ENCODE measurements at regions not wholly inside any gene's neighbourhood (a gene's known extent, or its start where the extent isn't known, plus 50 kb on each side); places are given as distances from the start of the nearest gene placed in this dataset.
"Not testable (repeated sequence)": the region's sequence is repeated elsewhere in the genome, so short reads cannot be mapped to it uniquely, and the experiment has no call there.

DNA sequence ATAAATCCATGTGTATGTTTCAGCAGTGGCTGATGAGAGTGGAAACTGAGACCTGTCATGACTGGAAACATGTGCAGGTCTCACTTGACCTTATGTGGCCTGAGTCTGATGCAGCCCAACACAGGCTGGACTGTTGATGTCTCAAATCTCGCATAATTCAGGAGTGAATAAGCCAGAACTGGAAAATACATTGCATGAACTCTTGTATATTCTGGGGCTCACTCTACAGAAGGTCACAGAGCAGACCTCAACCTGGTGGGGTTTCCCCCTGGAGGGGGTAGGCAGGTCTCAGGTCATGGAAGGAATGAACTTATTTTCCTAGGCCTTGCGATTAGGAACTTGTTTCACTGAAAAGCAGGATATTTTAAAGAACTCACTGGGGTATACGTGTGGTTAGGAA lies 146.3 kb upstream of the THUMPD2 start:
- no peak for DNase-seq

DNA sequence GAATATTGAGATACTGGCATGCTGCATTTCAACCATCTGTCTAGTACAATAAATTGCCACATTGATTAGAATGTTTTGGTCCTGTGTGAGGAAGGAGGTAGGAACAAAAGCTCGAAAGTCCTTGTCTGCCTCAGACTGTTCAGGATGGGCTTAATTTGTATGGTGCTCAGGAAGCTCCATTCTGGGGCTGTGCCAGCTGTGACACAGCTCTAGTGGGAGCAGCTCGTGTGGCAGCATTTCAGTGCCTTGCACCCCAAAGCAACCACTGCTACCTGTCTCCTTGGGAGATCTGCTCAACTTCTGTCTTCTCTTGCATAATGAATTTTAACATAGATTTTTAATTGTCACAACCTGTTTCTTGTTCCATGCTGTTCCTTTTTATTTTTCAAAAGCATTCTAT lies 144.4 kb upstream of the THUMPD2 start:
- no peak for DNase-seq

DNA sequence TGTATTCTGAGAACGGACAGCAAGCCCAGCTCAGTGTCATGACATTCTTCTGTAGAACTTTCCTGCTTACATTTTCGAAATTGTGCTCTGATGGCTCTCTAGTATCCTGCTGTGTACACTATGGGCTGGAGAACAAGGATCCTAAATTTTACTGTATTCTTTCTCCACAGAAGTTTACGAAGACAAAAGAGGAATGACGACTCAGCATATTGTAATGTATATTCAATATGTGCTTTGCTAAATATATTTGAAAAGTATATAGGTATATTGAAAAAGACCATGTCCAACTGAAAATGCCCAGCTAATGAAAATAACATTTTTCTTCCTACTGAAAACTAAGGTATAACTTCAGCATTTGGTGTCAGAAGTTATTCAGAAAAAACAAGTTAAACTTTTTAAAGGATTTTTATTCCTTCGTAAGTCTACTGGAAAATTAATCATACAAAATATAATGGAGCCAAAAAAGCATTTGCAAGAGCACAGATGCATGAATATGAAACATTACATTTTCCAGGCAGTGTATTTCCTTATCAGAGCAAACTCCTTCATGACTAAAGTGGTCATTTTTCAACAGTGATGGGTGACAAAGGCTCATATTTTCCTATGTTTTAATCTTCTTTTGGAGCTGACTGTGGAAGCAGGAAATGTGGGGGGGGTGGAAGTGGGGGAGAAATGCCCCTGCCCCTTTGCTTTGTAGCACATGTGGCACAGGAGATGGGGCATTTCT lies 143.8 kb upstream of the THUMPD2 start:
- DNase-seq: no peak

DNA sequence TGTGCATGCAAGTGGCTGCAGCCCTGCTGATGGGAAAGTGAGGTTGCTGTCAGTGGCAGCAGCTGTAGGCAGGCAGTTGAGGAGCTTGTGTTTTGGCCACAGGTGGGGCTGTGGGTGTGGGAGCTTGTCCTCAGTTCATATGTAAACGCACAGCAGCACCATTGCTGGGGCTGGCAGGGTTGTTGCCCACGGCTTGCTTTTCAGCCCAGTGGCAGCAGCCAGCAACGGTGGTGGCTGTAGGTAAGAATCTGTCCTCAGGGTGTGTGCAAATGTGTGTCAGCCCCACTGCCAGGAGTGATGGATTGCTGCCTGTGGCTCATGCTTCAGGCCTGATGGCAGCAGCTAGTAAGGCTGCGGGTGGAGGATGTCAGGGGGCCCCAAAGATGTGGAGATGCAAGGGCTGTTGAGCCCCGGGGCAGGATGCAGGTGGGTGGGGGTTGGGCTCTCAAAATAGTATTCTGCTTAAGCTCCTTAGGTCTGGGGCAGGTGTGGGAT lies 141.3 kb upstream of the THUMPD2 start:
- no peak for DNase-seq

DNA sequence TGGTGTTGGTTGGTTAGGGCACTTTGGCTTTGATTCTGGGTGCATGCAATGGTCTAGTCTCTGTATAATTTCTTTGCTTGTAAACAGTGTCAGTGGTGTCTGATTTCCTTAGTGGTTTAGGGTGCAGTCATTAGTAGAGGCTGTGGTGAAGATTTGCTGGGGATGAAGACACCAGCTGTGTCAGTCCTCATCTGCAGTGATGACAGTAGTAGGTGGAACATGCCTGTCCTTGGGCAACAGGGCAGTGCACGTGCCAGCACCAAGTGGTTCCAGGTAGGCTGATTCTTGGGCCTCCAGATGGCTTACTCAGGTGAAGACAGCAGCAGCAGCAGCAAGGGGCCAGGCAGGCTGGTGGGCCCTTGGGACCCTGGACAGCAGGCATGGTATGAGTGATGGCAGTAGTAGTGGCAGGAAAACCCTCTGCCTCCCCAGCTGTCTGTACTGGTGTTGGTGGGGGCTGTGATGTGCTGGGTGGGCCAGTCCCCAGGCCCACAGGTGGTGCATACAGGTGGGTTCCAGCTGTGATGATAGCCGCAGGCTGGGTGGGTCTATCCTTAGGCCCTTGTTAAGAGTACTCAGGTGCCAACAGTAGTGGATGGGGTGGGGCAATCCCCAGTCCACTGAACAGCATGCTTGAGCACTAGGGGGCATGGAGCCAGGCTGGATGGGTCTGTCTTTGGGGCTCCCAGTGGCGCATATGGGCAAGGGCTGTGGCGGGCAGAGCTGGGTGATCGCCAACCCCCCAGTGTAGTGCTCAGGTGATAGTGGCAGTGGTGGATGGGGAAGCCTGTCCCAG lies 140.7 kb upstream of the THUMPD2 start:
- DNase-seq: no peak

DNA sequence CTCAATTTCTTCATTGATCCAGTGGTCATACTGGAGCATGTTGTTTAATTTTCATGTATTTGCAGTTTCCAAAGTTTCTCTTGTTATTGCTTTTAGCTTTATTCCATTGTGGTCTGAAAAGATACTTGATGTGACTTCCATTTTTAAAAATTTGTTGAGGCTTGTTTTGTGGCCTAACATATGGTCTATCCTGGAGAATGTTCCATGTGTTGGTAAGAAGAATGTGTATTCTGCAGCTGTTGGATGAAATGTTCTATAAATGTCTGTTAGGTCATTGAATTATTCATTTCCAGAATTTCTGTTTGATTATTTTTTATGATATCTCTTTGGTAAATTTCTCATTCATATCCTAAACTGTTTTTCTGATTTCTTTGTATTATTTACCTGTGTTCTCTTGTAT lies 139.8 kb upstream of the THUMPD2 start:
- DNase-seq: no peak

DNA sequence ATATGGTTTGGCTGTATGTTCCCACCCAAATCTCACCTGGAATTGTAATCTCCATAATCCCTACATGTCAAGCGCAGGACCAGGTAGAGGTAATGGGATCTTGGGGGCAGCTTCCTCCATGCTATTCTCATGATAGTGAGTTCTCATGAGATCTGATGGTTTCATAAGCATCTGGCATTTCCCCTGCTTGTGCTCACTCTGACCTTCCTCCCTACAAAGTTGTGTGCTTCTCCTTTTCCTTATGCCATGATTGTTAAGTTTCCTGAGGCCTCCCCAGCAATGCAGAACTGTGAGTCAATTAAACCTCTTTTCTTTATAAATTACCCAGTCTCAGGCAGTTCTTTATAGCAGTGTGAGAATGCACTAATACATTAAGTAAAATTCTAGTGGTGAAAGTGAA lies 138.3 kb upstream of the THUMPD2 start:
- DNase-seq: not testable (repeated sequence)

DNA sequence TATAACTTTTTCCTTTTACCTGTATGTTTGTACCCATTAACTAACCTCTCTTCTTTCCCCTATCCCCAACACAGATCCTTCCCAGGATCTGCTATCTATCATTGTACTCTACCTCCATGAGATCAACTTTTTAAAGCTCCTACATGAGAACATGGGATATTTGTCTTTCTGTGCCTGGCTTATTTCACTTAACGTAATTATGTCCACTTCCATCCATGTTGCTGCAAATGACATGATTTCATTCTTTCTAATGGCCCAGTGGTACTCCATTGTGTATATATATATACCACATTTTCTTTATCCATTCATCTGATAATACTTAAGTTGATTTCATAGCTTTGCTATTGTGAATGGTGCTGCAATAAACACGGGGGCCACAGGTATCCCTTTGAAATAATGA lies 135.9 kb upstream of the THUMPD2 start:
- DNase-seq: no peak

DNA sequence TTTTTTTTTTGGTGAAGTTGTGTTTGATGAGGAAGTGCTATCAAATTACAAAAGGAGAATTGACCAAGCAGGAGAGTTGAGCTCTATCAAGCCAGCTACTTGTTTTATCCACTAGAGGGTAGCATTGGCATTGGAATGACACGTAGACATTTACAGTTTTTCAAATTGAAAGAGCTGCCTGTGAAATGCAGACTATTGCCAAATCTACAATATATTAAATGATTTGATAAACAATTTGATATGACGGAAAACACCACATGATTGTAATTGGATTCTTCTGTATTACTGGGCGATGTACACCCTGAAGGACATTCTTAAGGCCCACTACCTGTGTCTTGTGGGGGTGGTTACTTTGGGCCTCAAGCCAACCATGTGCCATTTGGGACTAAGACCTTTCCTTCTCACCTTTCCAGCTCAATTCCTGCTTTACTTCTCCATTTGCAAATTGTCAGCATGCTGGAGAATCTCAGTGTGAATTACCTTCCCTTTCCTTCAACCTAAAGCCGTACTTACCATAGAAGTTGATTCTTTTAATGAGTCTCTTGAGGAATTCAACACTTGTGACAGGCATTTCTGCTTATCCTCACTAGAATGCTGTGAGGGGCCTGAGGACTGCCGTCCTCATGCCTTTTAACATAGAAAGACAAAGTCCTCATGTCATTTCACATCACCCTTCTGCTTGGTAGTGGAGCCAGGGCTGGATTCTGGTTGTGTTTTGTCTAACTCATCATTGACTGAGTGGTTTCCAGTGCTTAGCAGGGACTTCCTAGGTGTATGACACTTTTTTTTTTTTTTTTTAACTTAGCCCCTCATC lies 134.8 kb upstream of the THUMPD2 start:
- DNase-seq: peak; percentile 90

DNA sequence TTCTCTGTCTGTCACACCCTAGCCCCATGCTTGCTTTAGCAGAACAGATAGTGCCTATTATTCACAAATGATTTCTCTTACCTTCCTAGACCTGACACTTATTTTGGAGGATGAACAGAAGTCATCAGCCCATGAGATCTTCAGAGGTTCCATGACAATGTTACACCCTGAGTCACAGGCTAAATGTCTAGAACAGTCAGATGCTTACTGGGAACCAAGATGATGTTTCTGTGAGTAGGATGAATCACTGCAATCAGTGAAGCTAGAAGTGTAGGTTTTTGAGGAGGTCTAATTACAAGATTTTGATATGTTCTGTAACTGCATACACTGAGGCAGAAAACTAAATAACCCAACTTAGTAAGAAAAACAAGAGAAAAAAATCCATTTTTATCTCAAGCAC lies 123.0 kb upstream of the THUMPD2 start:
- DNase-seq: no peak

DNA sequence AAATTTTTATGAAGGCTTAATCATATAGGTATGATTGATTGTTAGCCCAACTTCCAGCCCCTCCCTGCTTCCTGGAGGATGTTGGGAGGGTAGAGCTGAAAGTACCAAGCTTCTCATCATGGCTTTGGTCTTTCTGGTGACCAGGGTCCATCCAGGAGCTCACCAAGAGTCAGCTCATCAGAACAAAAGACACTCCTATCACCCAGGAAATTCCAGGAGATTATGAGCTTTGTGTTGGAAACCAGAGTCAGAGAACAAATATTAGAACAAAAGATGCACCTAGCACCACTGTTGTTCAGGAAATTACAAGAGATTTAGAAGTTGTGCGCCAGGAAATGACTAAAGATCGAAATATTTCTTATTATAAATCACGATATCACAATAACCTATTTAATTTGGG lies 119.9 kb upstream of the THUMPD2 start:
- no peak for DNase-seq

DNA sequence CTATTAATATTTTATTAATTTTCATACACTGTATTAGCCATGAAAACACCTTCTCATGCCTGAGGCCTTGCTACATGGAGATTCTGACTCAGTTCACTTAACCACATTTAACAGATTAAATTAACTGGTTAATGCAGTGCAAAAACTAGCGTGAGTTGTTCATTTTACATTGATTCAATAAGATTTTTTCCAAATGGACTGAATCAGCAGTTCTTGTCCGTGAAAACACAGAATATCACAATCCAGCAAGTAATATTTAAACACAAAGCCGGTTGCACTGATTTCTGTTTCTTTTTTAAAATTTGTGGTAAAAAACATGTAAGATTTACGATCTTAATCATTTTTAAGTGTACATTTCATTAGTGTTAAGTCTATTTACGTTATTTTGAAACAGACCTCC lies 118.2 kb upstream of the THUMPD2 start:
- no peak for DNase-seq

DNA sequence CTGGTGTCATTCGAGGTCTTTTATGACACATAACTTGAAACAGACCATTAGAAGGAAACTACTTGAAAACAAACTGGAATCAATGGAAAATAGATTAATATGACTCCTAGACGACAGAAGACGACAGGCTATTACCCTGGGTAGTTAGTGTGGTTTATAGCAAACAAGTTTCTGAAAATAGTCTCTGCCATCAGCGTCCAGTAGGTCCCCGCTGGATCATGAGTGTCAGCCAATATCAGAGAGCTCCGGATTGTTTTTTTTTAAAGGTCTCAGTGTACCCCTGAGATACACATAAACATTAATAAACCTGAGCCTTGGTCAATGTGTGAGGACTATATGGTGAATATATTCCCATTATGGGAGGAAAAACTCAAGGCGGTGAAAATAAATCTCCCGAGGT lies 115.0 kb upstream of the THUMPD2 start:
- no peak for DNase-seq

DNA sequence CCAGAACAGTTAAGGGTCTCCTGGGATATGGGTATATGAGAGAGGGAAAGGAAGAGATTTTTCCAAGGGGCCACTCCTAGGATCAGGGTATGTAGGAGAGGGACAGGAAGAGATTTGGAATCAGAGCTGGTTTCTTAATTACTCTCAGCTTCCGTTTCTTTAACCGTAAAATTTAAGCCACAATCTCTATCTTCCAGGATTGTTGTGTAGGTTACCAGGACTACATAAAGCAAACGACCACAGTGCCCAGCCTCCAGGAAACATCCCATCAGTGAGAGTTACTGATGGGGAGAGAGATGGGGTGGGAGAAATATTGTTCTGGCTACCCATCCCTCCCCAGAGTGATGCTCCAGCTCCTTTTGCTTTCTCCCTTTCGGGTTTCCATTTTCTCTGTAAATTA lies 114.6 kb upstream of the THUMPD2 start:
- DNase-seq: no peak

DNA sequence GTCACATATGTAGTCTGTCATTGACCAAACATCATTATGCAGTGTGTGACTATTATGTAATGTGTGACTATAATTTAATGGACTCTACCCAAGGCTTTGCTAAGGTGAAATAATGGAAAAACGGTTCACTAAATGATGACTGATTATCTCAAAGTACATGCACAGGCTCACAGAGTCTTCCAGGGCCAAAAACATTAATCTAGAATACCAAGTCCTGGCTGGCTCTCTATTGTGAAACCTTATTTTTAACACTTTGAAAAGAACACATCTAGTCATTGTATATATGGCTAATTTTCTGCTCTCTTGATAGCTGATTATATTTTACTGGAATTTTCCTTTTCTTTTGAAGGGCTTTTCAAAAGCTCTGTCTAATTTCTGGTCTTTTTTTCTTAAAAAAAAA lies 102.9 kb upstream of the THUMPD2 start:
- DNase-seq: no peak

DNA sequence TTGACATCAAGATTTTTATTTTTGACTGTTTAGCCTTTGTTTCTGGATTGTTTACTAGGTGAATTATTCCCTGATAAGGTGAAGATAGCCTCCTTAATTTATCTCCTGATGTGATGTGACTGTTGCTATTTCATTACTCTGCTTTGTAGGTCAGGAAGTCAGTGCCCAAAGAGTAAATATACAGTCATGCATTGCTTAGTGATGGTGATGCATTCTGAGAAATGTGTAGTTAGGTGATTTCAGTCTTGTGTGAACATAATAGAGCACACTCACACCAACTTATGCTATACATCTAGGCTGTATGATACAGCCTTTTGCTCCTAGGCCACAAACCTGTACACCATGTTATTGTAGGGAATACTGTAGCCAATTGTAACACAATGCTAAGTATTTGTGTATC lies 102.4 kb upstream of the THUMPD2 start:
- no peak for DNase-seq

DNA sequence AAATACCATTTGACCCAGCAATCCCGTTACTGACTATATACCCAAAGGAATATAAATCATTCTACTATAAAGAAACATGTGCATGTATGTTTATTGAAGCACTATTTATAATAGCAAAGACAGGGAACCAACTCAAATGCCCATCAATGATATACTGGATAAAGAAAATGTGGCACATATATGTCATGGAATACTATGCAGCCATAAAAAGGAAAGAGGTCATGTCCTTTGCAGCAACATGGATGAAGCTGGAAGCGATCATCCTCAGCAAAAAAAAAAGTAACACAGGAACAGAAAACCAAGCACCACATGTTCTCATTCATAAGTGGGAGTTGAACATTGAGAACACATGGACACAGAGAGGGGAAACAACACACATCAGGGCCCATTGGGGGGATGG lies 99.9 kb upstream of the THUMPD2 start:
- DNase-seq: not testable (repeated sequence)

DNA sequence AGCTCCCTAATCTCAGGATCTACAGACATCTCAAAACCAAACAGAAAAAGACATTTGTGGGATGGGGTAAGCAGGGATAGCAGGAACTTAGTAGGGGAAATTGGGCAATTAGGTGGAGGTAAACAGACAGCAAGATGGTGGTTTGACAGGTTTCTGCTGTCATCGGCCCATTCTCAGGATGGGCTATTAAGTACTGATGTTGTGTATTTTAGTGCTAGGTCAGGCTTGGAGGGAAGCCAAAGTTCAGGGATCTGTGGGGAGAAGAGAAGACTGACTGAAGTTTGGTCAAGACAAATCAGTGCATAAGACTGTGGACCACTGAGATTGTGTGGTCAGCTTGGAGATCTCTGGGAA lies 96.8 kb upstream of the THUMPD2 start:
- no peak for DNase-seq

DNA sequence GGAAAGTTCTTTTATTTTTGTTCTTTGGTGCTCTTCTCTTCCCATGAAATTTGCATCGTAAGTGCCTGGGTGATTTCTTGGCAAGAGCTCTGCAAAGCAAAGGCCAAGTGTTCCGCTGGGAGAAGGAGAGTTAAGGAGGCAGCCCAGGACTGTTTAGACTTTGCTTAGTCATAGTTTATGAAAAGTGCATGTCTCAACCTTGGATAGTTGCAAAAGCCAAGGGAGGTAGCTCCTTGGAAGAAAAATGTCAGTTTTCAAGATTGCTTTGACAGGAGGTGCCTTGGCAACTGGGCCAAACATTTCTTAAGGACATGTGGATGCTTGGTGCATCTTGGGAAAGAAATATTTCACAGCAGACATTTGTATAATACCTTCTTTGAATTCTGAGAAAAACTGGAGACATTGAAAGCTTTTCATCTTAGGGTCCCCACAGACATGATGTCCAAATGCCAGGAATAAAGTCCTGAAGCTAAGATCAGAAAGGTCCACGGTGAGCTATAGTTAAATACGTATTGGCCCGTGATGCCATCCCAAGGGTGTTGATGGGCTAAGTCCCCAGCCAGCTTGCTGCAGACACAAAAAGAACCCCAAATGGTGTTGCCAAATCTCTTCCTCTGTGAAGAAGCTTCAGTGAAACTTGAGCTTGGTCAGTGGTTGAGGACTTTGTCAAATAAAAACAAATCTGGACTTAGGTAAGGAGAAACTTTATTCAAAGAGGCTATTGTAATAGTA lies 96.3 kb upstream of the THUMPD2 start:
- no peak for DNase-seq

DNA sequence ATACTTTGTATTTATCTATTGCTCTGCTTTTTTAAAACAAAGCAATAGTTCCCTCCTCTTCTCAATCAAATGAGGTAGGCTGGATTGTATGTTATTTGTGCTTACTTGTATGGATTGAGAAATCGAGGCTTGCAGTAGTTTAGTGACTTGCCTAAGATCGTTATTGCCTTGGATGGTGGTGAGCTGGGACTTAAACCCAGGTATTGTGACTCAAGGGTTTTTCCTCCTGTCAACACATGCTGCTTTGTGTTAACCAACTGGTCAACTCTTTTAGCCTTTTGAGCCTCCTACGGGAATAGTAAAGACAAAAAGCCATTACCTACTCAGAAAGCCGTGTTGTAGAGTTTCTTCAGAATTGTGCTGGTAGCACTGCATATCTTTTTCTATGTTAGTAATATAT lies 95.2 kb upstream of the THUMPD2 start:
- no peak for DNase-seq

DNA sequence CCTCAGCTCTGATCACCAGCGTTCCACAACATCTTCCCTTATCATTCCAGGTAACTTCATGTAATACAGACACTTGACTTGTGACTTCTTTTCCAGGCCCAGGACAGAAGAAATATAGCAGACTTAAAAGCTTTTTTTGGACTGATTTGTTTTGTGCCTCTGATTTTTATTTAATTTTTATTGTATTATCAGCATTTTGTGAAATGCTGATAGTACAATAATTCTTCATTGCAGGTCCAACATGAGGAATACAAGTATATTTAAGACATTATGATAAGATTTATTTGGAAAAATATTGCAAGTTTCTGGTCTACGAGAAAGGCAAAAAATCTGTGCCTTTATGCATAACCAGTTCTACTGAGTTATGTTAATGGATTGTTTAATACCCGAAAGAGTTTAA lies 94.5 kb upstream of the THUMPD2 start:
- DNase-seq: no peak

DNA sequence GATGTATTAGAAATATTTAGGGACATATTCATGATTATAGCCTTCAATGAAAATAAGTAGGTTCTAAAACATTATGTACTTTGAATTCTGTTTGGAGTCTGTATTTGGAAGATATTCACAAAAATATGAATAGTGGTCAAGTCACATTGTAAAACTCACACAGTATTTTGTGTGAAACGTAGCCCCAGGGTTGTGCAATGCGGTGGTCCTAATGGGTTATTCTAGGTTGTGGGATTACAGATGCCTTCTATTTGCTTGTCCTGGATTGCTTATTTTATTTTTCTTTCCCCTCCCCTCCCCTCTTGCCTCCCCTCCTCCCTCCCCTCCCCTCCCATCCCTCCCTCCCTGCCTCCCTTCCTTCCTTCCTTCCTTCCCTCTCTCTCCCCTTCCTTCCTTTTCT lies 93.7 kb upstream of the THUMPD2 start:
- DNase-seq: no peak

DNA sequence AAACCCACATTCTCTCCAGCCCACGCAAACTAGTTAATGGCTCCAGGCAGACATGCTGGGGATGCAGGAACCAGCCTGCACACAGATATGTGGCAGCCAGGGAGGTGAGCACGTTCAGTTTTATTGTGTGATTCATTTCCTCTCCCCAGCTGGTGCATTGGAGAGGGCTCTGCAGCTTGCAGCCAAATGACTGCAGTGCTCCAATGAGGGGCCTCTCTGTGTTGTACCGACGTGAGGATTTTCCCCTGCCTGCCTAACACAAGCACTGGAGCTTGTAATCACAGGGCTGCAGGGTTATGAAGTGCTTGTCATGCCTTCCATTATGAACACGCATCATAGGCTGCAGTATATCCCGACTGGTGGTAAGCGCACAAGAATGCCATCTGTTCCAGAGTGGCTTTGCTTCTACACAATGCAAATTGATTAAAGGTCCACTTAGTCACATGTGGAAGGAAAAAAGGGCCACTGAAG lies 92.3 kb upstream of the THUMPD2 start:
- DNase-seq: peak; percentile 84
